GM21619 (cell line): ENCODE measurements at regions not wholly inside any gene's neighbourhood (a gene's known extent, or its start where the extent isn't known, plus 50 kb on each side); places are given as distances from the start of the nearest gene placed in this dataset.
"Not testable (repeated sequence)": the region's sequence is repeated elsewhere in the genome, so short reads cannot be mapped to it uniquely, and the experiment has no call there.

Experiments
- ATAC-seq: cut with Tn5 transposase; IDR thresholded peaks from one replicate; pipeline ENCODE4 v1.9.1; 2021; ENCODE audit not compliant: unreplicated experiment

DNA sequence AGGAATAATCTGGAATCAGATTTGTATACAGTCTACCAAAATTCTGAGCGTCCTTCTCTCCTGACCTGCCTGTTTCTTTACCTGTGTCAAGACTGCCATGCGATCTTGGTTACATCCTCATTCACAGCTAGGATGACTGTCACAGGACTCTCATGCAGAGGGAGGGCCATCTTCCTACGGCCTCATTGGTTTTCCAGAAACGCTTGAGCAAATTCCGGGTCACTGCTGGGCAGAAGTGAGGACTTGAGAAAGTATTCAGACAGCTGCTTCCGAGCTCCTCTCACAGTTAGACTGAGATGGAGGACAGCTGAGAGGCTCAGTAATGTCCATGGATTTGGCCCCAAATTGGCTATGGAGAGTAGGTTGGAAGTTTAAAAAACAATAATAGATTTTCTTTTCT is 94.2 kb downstream of the TFAP2C start:
- no peak for ATAC-seq

DNA sequence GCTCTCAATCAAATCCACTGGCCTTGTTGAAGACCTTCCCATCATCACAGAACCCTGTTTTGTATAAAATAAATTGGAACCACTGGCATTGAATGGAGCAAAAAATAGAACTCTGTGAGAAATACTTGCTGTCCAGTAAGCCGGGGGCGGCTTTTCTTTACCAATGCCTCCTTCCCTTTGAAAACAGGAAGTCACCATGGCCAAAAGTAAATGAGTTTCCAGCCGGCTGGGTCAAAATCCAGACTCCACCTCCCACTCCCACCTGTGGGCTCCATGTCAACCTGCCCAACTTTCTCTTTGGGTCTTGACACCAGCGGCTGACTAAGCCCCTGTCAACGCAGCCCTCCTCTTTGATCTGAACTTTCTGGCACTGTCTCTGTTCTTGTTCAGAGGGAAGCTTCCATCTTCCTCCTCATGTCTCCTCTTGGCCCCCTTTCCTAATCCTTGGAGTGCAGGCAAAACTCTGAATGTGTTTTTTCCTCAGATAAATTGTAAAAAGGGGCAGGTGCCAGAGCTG is 95.2 kb downstream of the TFAP2C start:
- ATAC-seq, result no peak

DNA sequence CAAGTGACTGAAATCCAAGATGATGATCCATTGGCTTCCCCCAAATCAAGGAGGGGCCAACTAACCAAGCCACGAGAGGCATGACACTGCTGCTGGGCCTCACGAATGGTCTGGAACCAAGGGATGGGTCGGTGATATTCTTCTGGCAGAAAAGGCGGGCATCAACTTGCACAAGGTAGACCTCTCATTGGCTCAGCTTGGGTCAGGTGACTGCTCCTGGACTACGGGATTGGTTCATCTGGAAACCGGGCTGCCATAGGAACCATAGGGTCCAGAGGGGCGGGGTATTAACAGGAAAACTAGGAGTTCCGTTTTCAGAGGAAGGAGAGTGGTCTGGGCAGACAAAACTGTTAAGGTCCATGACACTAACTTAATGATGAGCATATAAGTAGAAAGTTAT is 100.9 kb downstream of the TFAP2C start:
- ATAC-seq, result no peak

DNA sequence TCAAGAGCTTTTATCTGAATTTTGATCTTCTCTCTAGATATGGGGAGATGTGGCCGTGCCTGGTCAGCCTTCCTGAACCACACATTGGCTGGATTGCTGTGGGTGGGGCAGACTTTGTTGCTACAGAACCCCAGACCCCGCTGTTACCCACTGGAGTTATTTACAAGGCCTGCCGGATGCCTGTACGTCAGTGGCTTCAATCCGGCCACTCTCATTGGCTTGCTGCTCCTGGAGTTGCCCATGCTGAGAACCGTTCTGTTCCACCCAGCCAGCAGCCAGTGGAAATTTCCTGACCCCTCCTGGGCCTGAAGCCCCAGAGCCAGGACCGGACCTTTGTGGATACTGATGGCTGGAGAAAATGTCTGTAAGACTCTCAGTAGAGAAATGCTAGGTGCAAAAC is 101.9 kb downstream of the TFAP2C start:
- ATAC-seq, result no peak

DNA sequence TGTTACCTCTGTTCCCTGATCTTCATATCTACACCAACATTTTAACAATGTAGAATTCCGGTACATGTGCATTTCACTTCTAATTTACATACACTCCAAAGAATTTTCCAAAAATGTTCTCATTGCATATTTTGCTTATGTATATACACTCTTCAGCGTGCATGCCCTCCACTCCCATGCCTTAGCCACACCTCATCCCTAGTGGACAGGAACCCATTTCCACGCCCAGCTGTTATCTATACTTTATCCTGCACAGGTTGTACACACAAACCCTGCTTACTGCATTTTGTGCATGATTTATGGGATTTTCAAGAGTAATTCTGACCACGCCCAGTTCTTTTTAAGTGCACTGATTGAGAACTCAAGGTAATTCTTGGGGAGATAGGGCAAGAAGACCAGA is 102.4 kb downstream of the TFAP2C start:
- no peak for ATAC-seq

DNA sequence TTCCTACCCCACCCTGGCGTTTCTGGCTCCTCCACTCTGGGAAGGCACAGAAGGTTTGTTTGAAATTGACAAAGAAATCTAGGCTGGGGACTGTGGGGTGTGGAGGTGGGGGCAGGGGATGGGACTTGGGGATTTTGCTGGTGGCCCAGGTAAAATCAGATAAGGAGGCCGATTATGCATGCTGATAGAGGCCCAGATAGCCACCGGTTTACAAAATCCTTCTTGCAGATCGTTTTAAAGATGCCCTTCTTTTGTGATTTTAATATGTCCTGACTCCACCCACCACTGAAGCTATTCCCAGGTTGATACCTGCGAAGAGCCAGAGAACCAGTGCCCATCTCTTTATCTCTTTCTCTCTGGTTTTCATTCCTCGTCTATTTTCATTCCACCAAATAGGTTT is 104.9 kb downstream of the TFAP2C start:
- ATAC-seq, result no peak

DNA sequence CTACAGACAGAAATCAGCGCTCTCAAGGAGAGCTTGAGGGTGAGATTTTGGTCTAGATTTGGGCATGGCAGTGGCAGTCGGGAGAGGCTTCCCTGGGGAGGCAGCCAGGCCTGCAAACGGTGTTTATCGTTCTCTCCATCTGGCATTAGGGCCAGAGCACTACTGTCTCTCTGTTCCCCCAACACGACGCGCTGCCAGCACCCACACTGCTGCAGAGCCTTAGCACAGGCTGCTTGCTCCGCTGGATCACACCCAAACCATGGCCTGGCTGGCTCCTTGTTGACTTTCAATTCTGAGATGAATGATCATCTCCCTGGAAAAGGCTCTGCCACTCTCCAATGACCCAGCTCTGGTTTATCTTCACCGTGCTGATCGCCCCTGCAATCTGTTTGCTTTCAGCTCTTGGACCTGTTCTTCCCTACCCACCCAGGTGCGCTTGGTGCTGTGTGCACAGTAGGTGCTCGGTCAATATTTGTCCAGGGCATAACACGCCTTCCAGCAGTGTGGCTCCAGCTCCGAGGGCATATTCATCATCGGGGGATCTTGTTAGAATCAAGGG is 106.1 kb downstream of the TFAP2C start:
- no peak for ATAC-seq

DNA sequence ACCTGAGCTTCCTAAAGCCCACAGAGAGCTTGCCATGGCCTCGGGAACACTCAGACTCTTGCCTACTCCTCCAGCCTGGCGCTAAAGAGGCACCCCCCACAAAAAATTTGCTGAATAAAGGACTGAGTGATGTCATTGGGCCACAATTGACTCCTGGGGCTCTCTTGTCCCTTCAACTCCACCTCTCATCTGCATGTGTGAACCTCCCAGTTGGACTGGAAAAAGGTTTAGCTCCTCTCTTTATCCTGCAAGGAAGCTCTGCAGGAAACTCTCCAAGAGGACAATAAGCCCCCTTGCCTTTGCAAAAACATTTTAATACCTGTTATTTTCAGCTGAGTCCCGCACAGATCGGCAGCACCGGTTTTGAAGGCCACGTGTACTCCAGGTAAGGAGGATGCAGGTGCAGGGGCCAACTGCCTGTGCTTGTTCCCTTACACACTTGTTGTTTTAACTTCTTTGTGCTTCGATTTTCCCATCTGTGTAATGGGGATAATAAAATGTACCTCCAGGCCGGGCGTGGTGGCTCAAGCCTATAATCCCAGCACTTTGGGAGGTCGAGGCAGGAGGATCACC is 107.3 kb downstream of the TFAP2C start:
- no peak for ATAC-seq

DNA sequence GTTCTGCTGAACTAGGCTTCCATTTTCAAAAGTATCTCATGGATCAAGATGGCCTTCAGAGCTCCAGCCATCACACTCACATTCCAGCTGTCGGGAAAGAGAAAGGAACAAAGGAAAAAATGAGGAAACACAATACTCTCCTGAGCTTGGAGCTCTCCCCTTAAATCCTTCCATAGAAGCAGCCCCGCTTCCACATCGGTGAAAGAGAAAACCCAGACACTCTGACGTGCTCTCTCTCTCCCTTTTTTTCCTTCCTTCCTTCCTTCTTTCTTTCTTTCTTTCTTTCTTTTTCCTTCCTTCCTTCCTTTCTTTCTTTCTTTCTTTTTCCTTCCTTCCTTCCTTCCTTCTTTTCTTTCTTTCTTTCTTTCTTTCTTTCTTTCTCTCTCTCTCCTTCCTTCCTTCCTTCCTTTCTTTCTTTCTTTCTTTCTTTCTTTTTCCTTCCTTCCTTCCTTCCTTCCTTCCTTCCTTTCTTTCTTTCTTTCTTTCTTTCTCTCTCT is 115.3 kb downstream of the TFAP2C start:
- not testable (repeated sequence) for ATAC-seq

DNA sequence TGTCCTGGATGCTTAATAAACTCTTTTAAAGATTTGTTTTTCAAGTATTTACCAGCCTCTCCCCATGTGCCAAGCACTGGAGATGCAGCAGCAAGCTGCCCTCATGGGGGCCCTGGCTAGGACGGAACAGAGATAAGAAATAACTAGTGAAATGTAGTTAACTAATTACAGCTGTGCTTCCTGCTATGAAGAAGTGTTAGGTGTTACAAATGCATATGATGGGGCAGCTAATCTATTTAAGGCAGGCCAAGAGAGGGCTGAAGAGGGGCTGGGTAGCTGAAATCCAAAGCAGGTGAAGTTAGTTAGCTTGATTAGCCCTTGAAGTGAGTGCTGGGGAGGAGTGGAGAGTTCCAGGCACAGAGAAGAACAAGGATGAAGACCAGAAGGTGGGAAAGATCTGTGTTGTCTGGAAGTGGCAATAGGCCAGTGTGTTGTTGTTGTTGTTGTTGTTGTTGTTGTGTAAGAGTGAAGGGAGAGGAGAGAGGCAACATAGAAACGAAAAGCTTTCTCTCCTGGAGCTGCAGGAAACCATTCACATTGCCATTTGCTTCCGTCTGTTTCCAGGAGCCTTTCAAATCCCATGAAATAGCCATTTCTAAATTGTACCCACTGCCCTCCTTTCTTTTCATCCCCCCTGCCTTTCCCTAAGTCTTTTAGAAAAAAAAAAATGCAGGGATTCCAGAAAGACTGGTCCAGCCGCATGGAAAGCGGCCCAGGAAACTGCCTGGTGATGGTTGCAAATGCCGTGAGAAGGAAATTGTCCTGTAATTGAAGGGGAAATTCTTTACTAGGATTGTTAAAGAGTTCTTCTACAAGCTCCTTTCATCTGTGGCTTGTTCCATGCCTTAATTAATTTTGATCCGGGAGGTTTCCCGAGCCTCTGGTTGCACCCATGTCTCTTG is 119.6 kb downstream of the TFAP2C start:
- ATAC-seq, result no peak

DNA sequence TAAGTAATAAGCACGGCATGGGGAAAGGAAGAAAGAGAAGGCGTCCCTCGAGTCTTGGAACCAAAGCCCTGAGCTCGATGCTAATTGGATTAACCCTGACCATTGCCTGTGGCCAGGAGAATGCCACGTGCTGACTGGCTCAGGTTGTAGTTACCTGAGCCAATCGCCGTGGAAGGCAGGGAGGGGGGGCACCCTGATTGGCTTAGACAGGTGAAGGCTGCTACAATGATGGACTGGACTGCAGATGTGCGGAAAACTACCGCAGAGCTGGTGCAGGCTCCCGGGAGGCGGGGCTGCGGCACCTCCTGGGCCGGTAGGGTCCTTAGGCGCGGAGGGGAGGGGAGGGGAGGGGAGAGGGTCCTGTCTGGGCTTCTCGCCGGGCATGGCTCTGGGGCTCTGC is 121.3 kb downstream of the TFAP2C start:
- ATAC-seq, result no peak

DNA sequence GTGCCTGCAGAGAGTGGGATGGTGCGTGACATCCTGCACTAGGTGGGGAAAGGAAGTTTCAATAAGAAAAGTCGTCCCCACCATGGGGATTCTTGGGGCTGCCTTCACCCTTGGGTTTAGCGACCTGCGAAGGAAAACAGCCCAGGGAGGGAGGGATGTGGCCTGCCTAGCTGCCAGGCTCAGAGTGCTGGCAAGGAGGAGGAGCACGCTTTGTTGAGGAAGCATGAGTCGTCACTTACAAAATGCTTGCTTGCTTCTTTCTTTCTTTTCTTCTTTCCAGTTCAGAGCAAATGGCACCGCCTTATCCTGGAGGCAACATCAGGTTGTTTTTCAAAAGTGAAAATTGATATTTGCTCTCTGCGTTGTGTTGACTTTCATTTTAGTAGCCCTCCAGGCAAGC is 123.2 kb downstream of the TFAP2C start:
- no peak for ATAC-seq

DNA sequence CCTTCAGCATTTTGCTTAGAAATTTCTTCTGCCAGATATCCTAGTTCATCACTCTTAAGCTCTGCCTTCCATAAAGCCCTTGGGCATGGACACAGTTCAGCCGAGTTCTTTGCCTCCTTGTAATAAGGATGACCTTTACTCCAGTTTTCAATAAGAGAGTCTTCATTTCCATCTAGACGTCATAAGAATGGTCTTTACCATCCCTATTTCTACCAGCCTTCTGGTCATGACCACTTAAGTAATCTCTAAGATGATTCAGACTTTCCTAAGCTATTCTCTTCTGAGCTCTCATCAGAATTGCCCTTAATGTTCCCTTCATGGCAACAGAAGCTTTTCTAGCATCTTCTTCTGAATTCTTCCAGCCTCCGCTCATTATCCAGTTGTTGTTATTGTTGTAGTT is 126.1 kb downstream of the TFAP2C start:
- ATAC-seq, result no peak

DNA sequence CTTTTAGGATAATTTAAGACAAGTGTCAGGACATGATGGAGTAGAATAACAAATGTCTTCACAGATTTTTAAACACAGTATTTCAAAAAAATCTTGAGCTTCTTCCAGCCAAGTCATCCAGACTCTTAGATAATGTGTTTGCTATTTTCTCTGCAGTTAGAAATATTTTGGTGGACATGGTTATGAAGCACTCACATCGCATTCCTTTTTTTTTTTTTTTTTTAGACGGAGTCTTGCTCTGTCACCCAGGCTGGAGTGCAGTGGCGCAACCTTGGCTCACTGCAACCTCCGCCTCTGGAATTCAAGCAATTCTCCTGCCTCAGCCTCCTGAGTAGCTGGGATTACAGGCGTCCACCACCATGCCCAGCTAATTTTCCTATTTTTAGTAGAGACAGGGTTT is 127.6 kb downstream of the TFAP2C start:
- ATAC-seq, result not testable (repeated sequence)

DNA sequence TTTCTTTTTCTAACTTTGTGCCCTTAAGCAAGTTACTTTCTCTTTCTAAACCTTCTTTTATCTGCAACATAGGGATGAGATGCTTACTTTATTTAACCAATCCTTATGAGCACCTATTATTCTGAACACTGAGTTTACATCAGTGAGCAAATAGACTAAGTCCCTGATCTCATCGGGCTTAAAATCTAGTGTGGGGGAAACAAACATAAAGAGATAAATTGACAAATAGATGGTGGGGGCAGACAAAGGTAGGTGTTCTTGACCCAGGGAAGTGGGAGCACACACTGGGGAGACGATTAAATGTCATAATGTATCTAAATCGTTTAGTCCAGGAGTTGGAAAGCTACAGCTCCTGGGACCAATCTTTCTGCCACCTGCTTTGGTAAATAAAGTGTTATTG is 129.6 kb downstream of the TFAP2C start:
- no peak for ATAC-seq

DNA sequence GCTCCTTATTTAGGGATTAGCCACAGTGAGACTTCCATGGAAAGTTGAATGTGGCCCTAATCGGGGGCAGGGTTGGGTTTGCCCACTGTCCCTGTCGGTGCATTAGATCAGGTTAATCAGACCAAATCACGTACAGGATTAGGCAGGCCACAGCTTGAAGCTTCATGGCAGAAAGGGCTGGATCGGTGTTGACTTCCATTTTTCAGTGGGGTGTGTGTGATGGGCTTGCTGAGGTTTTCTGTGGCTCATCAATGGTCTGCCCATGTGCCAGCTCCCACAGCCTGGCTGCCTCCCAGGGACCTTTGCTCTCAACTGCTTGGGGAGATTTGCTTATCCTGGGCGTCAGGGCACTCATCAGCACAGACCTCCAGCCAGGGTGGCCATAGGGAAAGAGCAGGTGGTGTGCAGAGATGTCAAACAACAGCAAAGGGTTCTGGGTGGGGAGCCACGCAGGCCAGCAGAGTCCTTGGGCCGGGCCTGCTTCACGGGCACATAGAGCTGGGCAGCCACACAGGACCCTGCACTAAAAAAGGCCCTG is 130.7 kb downstream of the TFAP2C start:
- no peak for ATAC-seq

DNA sequence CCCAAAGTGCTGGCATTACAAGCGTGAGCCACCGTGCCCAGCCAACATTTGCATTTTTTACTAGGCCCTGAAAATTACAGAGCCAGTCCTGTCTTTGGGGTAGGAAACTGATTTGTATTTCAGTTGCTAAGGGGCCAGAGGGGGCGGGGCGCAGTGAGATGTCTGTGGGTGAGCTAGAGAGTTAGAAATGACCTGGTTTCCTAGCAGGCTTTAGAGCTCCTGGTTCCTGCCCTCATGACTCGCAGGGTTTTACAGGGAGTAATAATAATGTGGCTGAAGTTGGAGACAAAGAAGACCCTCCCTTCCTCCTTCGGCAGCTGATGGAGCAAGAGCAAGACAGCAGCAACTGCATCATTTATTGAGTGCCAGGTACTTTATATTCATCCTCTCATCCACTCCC is 131.5 kb downstream of the TFAP2C start:
- no peak for ATAC-seq

DNA sequence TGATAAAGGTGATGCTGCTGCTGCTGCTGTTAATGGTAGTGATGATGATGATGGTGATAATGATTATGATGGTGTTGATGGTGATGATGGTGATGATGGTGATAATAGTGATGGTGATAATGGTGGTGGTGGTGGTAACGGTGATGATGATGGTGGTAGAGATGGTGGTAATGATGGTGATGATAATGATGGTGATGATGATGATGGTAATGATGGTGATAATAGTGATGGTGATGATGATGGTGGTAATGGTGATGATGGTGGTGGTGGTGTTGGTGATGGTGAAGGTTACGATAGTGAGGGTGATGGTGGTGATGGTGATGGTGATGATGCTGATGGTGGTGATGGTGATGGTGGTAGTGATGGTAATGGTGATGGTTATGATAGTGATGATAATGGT is 132.3 kb downstream of the TFAP2C start:
- no peak for ATAC-seq

DNA sequence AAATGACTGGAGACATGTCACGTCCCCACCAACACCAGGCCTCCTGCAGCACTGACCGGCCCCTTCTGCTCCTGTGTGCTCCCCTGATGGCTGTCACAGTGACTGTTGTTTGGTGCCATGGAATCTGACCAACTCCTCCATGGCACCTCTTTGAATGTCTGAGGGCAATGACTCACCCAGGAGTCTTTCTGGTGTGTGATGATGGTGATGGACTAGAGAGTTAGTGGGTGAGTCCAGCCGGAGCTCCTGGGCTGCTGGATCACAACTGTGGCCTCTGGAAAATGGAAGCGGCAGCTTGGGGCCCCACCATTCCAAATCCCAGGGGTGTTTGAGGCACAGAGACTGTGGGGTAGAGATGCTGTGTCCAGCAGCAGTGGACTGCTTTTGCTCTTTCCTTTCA is 133.3 kb downstream of the TFAP2C start:
- ATAC-seq, result no peak

DNA sequence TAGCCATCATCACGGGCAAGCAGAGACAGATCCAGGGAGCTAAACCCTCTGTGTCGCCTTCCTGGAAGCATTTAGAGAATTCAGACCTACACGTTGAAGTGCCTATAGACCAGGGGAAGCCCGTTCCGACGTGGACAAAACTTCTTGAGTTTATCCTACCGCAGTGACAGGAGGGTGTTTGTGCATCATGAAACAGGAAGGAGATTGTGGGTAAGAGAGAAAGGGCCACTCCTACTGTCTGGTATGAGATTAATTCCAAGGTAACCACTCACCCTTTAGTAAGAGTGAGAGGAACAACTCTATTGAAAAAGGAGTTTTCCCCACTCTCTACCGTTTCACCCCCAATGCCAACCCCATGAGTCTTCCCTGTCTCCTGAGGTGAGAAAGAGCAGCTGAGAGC is 133.7 kb downstream of the TFAP2C start:
- no peak for ATAC-seq

DNA sequence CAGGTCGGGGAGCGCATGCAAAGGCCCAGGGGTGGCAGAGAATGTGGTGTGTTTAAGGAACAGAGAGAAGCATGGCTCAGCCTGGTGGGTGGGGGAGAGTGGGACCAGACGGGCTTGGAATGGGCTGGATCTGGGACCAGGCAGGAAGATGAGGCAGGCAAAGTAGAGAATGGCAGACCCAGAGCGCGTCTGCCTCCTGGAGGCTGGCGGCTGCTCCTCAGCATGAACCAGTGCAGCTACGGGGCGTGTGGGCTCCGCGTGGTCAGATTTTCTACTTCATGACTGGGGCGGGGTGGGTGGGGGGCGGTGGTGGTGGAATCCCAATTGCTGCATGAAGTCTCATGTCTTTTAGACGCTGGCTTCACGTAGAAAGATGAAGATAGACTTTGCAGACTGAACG is 135.6 kb downstream of the TFAP2C start:
- ATAC-seq, result no peak
